NCI-H146 (cell line): ENCODE measurements at regions not wholly inside any gene's neighbourhood (a gene's known extent, or its start where the extent isn't known, plus 50 kb on each side); places are given as distances from the start of the nearest gene placed in this dataset.
"Not testable (repeated sequence)": the region's sequence is repeated elsewhere in the genome, so short reads cannot be mapped to it uniquely, and the experiment has no call there.

ENCODE experiments used
- DNase-seq: peaks from one replicate; lab custom pipeline; 2025; lab: John Stamatoyannopoulos, UW

- DNase-seq = no peak
Measured at GRCh38 chr13:94902722-94903407, 190.5 kb upstream of the SOX21 start.

DNA sequence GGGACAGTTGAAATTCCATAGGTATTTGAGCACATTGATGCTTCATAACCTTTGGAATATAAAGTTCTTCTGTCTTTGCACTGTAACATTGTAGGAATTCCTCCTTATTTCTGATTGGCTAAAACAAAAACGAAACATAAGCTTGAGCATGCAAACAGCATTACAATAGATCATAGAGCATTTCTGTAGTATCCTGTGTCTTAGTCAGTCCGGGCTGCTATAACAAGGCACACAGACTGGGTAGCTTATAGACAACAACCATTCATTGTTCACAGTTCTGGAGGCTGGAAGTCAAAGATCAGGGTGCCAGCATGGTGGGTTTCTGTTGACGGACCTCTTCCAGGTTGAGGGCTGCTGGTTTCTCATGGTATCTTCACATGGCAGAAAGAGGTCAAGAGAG lies 188.7 kb upstream of the SOX21 start:
- no peak for DNase-seq

- no peak for DNase-seq
Measured at GRCh38 chr13:94896719-94897317, 184.5 kb upstream of the SOX21 start.

DNA sequence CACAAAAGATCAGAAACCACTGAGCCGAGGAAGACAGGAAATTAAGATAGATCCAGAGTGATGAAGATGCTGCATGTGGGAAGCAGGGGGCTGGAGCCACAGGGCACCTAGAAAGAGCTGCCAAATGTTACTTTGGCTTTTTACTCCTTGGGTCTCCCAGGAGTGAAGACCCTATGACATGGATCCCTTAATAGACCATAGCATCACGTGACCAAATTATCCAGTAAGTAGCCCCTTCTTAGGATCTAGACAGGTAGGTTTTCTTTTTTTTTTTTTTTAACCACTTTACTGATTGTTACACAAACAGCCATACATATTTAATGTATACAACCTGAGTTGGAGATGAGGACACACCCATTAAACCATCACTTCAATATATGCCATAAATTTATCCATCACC lies 183.9 kb upstream of the SOX21 start:
- DNase-seq = no peak

GRCh38 chr13:94886191-94886590 lies 173.8 kb upstream of the SOX21 start:
- DNase-seq = no peak

GRCh38 chr13:94880463-94880862 lies 168.1 kb upstream of the SOX21 start:
- peak; percentile 58 for DNase-seq

GRCh38 chr13:94878602-94879165 lies 166.3 kb upstream of the SOX21 start:
- no peak for DNase-seq

DNA sequence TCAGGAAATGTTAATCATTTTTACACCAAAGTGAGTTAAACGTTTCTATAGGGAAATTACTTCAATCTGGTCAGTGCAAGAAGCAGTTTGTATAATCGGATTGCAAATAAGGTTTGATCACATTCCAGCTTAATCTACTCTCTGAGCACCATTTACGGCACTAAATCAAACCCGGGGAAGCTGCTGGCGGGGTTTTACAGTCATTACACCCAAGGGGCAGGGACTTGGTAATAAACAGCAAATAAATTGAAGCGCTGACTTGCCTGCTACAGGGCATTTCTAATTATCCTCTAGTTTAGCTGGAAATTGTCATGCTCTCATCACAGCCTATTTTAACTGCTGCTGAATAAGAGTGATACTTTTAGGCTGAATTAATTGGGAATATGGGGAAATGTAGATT lies 152.1 kb upstream of the SOX21 start:
- no peak for DNase-seq

GRCh38 chr13:94860981-94861407 lies 148.6 kb upstream of the SOX21 start:
- no peak for DNase-seq

DNA sequence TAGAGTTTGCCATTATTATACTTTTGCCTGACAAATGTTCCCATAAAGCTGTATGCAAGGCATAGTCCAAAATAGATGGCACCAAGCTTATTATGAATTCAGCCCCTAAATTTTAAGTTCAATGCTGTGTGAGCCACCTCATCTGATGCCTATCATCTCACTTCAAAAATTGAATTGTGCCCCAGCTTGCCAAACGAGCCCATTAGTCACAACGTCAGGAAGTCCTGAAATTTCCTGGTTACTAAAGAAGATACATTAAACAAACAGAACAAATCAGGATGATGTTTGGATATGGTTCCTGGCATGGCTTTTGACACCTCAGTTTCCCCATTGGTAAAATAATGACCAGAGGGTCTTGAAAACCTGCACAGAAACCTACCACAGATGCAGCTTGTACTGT lies 147.5 kb upstream of the SOX21 start:
- DNase-seq = no peak

- no peak for DNase-seq
Measured at GRCh38 chr13:94859278-94859691, 146.9 kb upstream of the SOX21 start.

GRCh38 chr13:94858856-94859255 lies 146.5 kb upstream of the SOX21 start:
- no peak for DNase-seq

- no peak for DNase-seq
Measured at GRCh38 chr13:94854688-94855087, 142.3 kb upstream of the SOX21 start.

DNA sequence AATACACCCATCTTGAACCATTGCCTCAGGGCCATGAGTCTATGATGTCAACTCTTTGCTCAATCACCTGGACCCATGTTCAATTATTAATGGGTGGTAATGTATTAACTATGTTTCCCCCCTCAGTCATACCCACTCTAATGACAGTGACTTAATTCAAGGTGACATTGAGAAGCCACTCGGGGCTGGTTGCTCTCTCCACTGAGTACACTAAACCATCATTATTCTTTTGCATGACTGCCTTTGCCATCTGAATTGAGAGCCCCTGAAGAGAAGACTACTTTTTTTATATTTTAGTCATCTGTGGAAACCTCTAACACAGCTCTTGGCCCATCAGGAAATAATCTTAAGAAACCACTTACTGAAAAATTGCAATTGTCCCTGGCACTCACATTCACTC lies 139.2 kb upstream of the SOX21 start:
- DNase-seq = no peak

DNA sequence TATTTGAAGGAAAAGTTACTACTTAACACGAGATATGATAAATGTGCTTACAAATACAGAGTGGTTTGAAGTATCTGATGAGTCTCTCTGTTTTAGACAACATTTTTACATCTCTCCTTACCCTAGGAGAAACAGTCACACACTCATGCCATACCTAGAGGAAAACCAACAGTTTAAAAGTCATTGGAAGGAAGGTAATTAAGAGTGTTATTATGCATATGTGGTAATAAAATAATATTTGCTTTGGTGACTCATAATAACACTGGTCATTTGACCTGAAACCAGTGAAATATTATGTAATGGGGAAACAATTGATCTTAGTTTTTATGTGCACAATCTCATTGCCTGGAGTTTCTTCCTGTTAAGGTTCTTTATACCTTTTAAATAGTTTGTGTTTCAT lies 136.9 kb upstream of the SOX21 start:
- DNase-seq = no peak

- DNase-seq = no peak
Measured at GRCh38 chr13:94842901-94843300, 130.6 kb upstream of the SOX21 start.

DNA sequence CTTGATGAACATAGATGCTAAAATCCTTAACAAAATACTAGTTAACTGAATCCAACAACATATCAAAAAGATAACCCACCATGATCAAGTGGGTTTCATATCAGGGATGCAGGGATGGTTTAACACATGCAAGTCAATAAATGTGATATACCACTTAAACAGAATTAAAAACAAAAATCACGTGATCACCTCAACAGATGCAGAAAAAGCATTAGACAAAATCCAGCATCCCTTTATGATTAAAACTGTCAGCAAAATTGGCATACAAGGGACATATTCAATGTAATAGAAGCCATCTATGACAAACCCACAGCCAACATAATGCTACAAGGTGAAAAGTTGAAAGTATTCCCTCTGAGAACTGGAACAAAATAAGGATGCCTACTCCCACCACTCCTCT lies 124.7 kb upstream of the SOX21 start:
- not testable (repeated sequence) for DNase-seq

DNA sequence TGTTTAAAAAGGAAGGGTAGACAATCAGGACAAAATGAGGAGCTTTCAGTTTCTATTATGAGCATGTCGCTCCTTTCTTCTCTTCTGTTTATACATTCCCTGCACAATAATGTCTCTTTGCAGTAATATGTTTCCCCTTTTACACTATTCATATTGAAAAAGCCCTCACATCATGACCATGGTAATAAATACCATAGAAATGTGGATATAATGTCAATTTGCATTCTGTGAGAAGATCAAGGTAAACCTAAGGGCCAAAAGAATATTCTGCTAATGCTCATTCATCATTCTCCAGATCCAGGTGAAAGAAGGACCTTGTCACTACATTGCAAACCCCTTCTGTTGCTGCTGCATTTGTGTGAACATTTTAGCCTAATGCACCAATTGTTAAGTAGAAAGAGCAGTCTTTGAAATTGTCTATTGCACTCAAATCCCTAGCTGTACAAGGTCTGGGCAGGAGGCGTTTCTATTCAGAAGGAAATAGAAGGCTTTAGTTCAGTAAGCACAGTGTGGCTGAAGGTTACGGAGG lies 117.6 kb upstream of the SOX21 start:
- DNase-seq = no peak

DNA sequence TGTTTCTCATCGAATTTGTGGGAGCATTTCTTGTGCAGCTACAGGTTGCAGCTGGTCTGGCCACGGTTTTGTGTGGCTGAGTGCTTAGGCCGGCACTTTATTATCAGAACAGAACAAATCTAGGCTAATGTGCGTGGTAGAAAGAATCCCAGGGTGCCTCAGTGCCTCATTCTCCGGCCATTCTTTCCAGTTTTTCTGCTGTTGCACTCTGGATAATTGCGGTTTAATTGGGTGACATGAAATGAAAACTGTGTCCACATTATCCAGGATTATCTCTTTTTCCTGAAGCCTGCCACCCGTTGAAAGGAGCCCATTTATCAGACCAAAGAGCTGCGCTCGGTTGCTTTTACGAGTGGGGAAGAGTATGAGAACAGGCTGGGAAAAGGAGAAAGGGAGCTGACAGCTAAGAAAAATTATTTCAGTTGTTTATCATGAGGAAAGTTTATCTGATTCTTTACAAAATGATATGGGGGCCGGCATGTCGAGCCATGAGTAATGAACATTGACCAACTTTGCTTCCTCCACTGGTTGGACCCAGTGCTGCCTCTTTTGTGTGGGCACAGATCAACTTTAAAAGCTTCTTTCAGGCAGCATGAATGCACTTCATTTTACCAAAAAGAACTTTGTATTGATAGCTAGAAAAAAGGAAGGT lies 117.0 kb upstream of the SOX21 start:
- peak; percentile 45 for DNase-seq

DNA sequence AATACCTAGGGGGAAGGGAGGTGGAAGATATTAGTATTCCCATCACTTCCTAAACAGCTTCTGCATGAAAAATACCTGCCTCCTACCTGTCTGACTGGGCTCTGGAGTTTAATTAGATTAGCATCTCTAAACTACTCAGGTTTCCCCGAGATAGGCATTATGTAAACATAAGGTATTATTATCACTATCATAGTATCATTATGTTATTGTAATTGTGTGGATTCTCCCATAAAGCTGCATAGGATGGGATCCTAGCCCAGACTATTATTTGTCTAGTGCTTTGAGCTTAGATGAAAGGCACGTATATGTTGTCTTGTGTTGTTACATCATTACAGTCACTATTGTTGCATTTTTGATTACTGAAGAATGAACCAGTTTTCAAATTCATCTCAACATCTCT lies 115.2 kb upstream of the SOX21 start:
- peak; percentile 81 for DNase-seq

GRCh38 chr13:94825507-94825906 lies 113.2 kb upstream of the SOX21 start:
- peak; percentile 57 for DNase-seq

DNA sequence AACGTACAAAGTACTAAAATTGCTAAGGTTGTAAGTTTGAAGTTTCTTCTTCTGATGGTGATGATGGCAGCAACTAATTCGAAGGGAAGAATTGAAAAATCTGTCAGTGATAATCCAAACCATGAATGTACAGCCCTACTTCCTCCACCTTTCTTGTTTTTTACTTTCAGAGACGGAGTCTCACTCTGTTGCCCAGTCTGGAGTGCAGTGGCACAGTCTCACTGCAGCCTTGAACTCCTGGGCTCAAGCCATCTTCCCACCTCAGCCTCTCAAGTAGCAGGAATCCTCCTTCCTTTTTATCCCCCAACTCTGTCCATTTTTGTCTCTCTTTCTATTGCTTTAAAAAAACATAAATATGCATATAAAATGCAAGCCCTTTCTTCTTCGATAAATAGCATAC lies 112.3 kb upstream of the SOX21 start:
- DNase-seq = no peak

DNA sequence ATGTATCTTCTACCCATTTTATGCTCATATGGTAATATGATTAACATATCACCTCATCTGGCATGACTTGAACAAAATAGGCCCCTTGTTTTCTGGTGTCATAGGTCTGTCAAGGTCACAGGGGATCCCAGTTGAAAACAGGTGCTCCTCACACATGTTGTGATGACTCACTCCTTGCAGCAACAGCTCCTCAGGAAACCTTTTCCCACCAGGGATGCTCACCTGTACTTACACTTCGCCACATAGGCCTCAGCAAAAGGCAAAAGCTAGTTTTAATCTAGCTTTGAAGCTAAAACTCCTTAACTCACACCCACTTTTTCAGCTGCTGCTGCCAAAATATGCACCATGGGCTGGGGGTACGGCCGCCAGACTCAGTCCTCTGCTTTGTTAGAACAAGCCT lies 110.0 kb upstream of the SOX21 start:
- DNase-seq = peak; percentile 48
